H1 (cell line): ENCODE measurements at regions not wholly inside any gene's neighbourhood (a gene's known extent, or its start where the extent isn't known, plus 50 kb on each side); places are given as distances from the start of the nearest gene placed in this dataset.

Source experiments
- CTCF ChIA-PET: fragments of 300-600 bp; sonication (Branson Sonifier 250); formaldehyde crosslinking; loops from one replicate; lab custom pipeline; 2021; ENCODE audit not compliant: partially characterized antibody; lab: Charles Lee
- POLR2A ChIA-PET: fragments of 300-600 bp; sonication (Branson Sonifier 250); formaldehyde crosslinking; loops from one replicate; lab custom pipeline; 2021; ENCODE audit warnings: inconsistent platforms; ENCODE audit not compliant: partially characterized antibody; lab: Charles Lee
- DNase-seq, 2 experiments: peaks; one replicate each; pipeline versions ENCODE4 v3.0.0 to v3.0.0-alpha.2; 2010 to 2022; ENCODE audit warnings: low spot score in 2 of 2, low read depth in 1 of 2, mixed read lengths in 1 of 2
- FAIRE-seq: peaks from 2 replicates; lab custom pipeline; 2011; peaks lifted over from hg19 to GRCh38; lab: Jason Lieb, UNC
- H2AFZ ChIP-seq: 2 replicates; pipeline ENCODE4 v1.8.1; 2012; ENCODE audit warnings: low read length, inconsistent platforms
- H2AK5ac ChIP-seq: 2 replicates; pipeline ENCODE4 v1.6.1; 2013; ENCODE audit warnings: low read depth, low read length
- H2BK120ac ChIP-seq: replicated peaks from 2 replicates; pipeline ENCODE3; 2013; ENCODE audit warnings: low read depth, low read length, inconsistent platforms
- H2BK12ac ChIP-seq: 2 replicates; pipeline ENCODE4 v1.6.1; 2013; ENCODE audit warnings: low read depth, low read length
- H2BK15ac ChIP-seq: 2 replicates; pipeline ENCODE4 v1.6.1; 2013; ENCODE audit warnings: low read length
- H2BK20ac ChIP-seq: 2 replicates; pipeline ENCODE4 v1.6.1; 2013; ENCODE audit warnings: low read length
- H2BK5ac ChIP-seq: 2 replicates; pipeline ENCODE4 v1.6.1; 2013; ENCODE audit warnings: low read depth, low read length
- H3K14ac ChIP-seq: 2 replicates; pipeline ENCODE4 v1.6.1; 2013; ENCODE audit warnings: inconsistent platforms; ENCODE audit not compliant: insufficient read length
- H3K18ac ChIP-seq: 2 replicates; pipeline ENCODE4 v1.6.1; 2013; ENCODE audit warnings: low read length; ENCODE audit errors: extremely low read depth
- H3K23ac ChIP-seq: 2 replicates; pipeline ENCODE4 v1.6.1; 2013; ENCODE audit warnings: inconsistent platforms; ENCODE audit not compliant: insufficient read length
- H3K23me2 ChIP-seq: 2 replicates; pipeline ENCODE4 v1.6.1; 2013; ENCODE audit warnings: low read depth, low read length
- H3K27ac ChIP-seq: 2 replicates; pipeline ENCODE4 v1.6.1; 2011; ENCODE audit warnings: low read depth, low read length, inconsistent platforms
- H3K27me3 ChIP-seq, 4 experiments: replicated peaks in 1 of 4; 1 replicate in 1 of 4; 2 replicates in 3 of 4; pipeline versions ENCODE4 v1.6.1 to v1.8.1; 2011 to 2013; ENCODE audit warnings: low read length in 3 of 4, mild to moderate bottlenecking in 3 of 4, inconsistent platforms in 2 of 4, mixed read lengths in 2 of 4, moderate library complexity in 1 of 4; ENCODE audit not compliant: control insufficient read depth in 3 of 4, insufficient read depth in 3 of 4; ENCODE audit errors: extremely low read depth in 1 of 4
- H3K36me3 ChIP-seq, 4 experiments: 2 replicates each; pipeline versions ENCODE4 v1.6.1 to v1.8.1; 2011 to 2013; ENCODE audit warnings: mild to moderate bottlenecking in 4 of 4, low read length in 3 of 4, moderate library complexity in 2 of 4, control low read depth in 1 of 4, inconsistent platforms in 1 of 4; ENCODE audit not compliant: insufficient read depth in 4 of 4, control insufficient read depth in 2 of 4
- H3K4ac ChIP-seq: replicated peaks from 2 replicates; pipeline ENCODE3; 2013; ENCODE audit warnings: low read length, low read depth, mixed read lengths, inconsistent platforms; ENCODE audit not compliant: insufficient read length
- H3K4me1 ChIP-seq, 4 experiments: replicated peaks in 1 of 4; 1 replicate in 1 of 4; 2 replicates in 3 of 4; pipeline versions ENCODE4 v1.6.1 to v1.8.1; 2011 to 2013; ENCODE audit warnings: low read length in 3 of 4, inconsistent platforms in 2 of 4, mixed read lengths in 1 of 4; ENCODE audit not compliant: insufficient read depth in 4 of 4, control insufficient read depth in 3 of 4
- H3K4me2 ChIP-seq, 2 experiments: 2 replicates each; pipeline versions ENCODE4 v1.6.1 to v1.8.1; 2011 to 2013; ENCODE audit warnings: low read depth in 2 of 2, low read length in 2 of 2, control low read depth in 1 of 2, inconsistent platforms in 1 of 2, mild to moderate bottlenecking in 1 of 2; ENCODE audit not compliant: insufficient read depth in 1 of 2
- H3K4me3 ChIP-seq, 4 experiments: fragments of 200-600, 300-600 bp in 1 of 4; sonication (generic), shearing (Covaris generic), sonication (Bioruptor Twin) in 1 of 4; 2 replicates each; pipeline versions ENCODE4 v1.5.1 to v1.8.1; 2011 to 2016; ENCODE audit warnings: low read length in 4 of 4, low read depth in 3 of 4, control low read depth in 2 of 4, inconsistent platforms in 2 of 4, mild to moderate bottlenecking in 2 of 4, mixed read lengths in 1 of 4, moderate library complexity in 1 of 4; ENCODE audit not compliant: insufficient read depth in 2 of 4; ENCODE audit errors: extremely low read depth in 1 of 4
- H3K56ac ChIP-seq: replicated peaks from 2 replicates; pipeline ENCODE3; 2013; ENCODE audit warnings: low read depth, mild to moderate bottlenecking, mixed read lengths, low read length, inconsistent platforms; ENCODE audit not compliant: insufficient read length
- H3K79me1 ChIP-seq: 2 replicates; pipeline ENCODE4 v1.6.1; 2013; ENCODE audit warnings: low read depth, low read length, control low read depth
- H3K79me2 ChIP-seq, 2 experiments: 2 replicates each; pipeline versions ENCODE4 v1.6.1 to v1.8.1; 2012 to 2013; ENCODE audit warnings: low read length in 2 of 2, mild to moderate bottlenecking in 2 of 2, inconsistent platforms in 1 of 2; ENCODE audit not compliant: insufficient read depth in 2 of 2, control insufficient read depth in 1 of 2
- H3K9ac ChIP-seq, 4 experiments: replicated peaks in 1 of 4; 1 replicate in 1 of 4; 2 replicates in 3 of 4; pipeline versions ENCODE4 v1.6.1 to v1.8.1; 2011 to 2013; ENCODE audit warnings: low read depth in 3 of 4, low read length in 3 of 4, control low read depth in 2 of 4, mild to moderate bottlenecking in 2 of 4, moderate library complexity in 2 of 4, inconsistent platforms in 1 of 4; ENCODE audit errors: extremely low read depth in 1 of 4
- H3K9me3 ChIP-seq, 2 experiments: 2 replicates each; pipeline versions ENCODE4 v1.6.1 to v1.8.1; 2012 to 2013; ENCODE audit warnings: mild to moderate bottlenecking in 2 of 2, moderate library complexity in 2 of 2, control low read depth in 1 of 2, inconsistent platforms in 1 of 2, low read depth in 1 of 2, low read length in 1 of 2, mixed read lengths in 1 of 2; ENCODE audit not compliant: insufficient read depth in 2 of 2
- H4K20me1 ChIP-seq, 2 experiments: replicated peaks in 1 of 2; 2 replicates each; pipeline versions ENCODE3 to v1.8.1; 2011 to 2013; ENCODE audit warnings: inconsistent platforms in 2 of 2, low read length in 2 of 2, mild to moderate bottlenecking in 1 of 2; ENCODE audit not compliant: insufficient read depth in 2 of 2, control insufficient read depth in 1 of 2
- H4K5ac ChIP-seq: 2 replicates; pipeline ENCODE4 v1.6.1; 2013; ENCODE audit warnings: low read length, low read depth, mixed read lengths, inconsistent platforms; ENCODE audit not compliant: insufficient read length
- H4K8ac ChIP-seq: 2 replicates; pipeline ENCODE4 v1.8.0; 2013; ENCODE audit warnings: mild to moderate bottlenecking, moderate library complexity, low read length, inconsistent platforms; ENCODE audit not compliant: insufficient read depth; ENCODE audit errors: extremely low read depth
- H4K91ac ChIP-seq: replicated peaks from 2 replicates; pipeline ENCODE3; 2013; ENCODE audit warnings: low read length, mixed read lengths, inconsistent platforms; ENCODE audit not compliant: insufficient read length
- SP1 ChIP-seq: IDR thresholded peaks from 2 replicates; pipeline ENCODE4 v1.6.1; 2011; ENCODE audit warnings: low read depth, low read length
- ZNF274 ChIP-seq: IDR thresholded peaks from 2 replicates; pipeline ENCODE4 v1.7.0; 2012; ENCODE audit warnings: low read length, borderline replicate concordance; ENCODE audit errors: extremely low read depth
- WGBS, 2 experiments: shearing (Covaris generic) in 1 of 2; methylation state at CpG; one replicate each; pipeline versions ENCODE4 v1.1.6 to v1.1.7; 2013 to 2015; ENCODE audit warnings: low lambda C conversion rate in 2 of 2, mixed read lengths in 2 of 2, inconsistent platforms in 1 of 2, low coverage in 1 of 2, missing lambda C conversion rate in 1 of 2; ENCODE audit not compliant: insufficient replicate concordance in 2 of 2, insufficient coverage in 1 of 2, insufficient read length in 1 of 2; ENCODE audit errors: extremely low coverage in 1 of 2, missing lambda C conversion rate in 1 of 2; 5-methylcytosine and 5-hydroxymethylcytosine counted together

- no peak overlapping the region for H3K4ac ChIP-seq
- H3K79me1 ChIP-seq = no peaks in the 10 kb centered on the region
- no peaks in the 10 kb centered on the region for H3K4me1 ChIP-seq
- no peak overlapping the region for H3K23ac ChIP-seq
- CTCF ChIA-PET = no interaction called here
- H3K4me3 ChIP-seq = no peak overlapping the region
- H3K9me3 ChIP-seq = peaks cover 53 to 64% of the 10 kb centered on the region in 2 experiments
- no peak overlapping the region for H2BK5ac ChIP-seq
- no peak overlapping the region for H3K4me2 ChIP-seq
- H2AFZ ChIP-seq = no peak overlapping the region
- no peak overlapping the region for H4K5ac ChIP-seq
- no peak overlapping the region for H3K9ac ChIP-seq
- H3K27me3 ChIP-seq = no peaks in the 10 kb centered on the region
- H4K20me1 ChIP-seq = no peaks in the 10 kb centered on the region
- H2BK15ac ChIP-seq = no peak overlapping the region
- no peak overlapping the region for H4K91ac ChIP-seq
- no peak overlapping the region for H3K56ac ChIP-seq
- no peak overlapping the region for H2BK120ac ChIP-seq
- DNase-seq (no peak), FAIRE-seq (no peak)
- no peak overlapping the region for H3K27ac ChIP-seq
- POLR2A ChIA-PET = no interaction called here
- no peak overlapping the region for H3K14ac ChIP-seq
- H3K23me2 ChIP-seq = no peaks in the 10 kb centered on the region
- no peak overlapping the region for H2BK12ac ChIP-seq
- TF ChIP-seq SP1 (no peak), ZNF274 (no peak)
- no peak overlapping the region for H4K8ac ChIP-seq
- no peaks in the 10 kb centered on the region for H3K79me2 ChIP-seq
- no peaks in the 10 kb centered on the region for H3K36me3 ChIP-seq
- 54% methylated on average over 1 of the region's 1 CpG; no CpG with 5 or more reads in 1 of the 2 experiments for WGBS, 2 experiments
- H3K18ac ChIP-seq = no peak overlapping the region
- no peak overlapping the region for H2AK5ac ChIP-seq
- H2BK20ac ChIP-seq = no peak overlapping the region
Measured at GRCh38 chr18:70600225-70600925, 311.5 kb downstream of the SOCS6 start.
